ENCODE measurements at regions not wholly inside any gene's neighbourhood (a gene's known extent, or its start where the extent isn't known, plus 50 kb on each side); places are given as distances from the start of the nearest gene placed in this dataset.

DNA sequence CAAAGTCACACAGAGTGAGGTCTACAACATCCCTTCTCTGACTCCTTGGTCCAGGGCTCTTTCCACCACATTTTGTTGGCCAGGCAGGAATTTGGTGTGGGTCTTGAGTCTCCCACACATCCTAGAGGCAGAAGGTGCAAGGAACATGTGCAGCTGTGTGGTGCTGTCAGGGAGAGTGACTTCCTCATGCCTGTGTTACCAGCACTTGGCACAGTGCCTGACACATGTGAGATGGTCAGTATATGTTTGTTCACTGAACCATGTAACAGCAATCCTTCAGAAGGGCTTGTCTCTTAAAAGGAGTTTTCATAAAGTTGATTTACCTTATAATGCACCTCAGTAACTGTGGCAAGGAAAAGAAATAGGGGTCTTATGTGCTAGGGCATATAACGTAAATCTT is 168.5 kb downstream of the CDC5L start:
- TF ChIP-seq EZH2 (IDR thresholded peaks at IDR 0.05; ENCODE audit: insufficient read depth, poor library complexity, severe bottlenecking) (no peak), EZH2phosphoT487 (IDR thresholded peaks at IDR 0.05; ENCODE audit: insufficient read depth, low read depth) (no peak)

Measured in GM23248 (cell line).